NT2/D1 (cell line): ENCODE measurements at regions not wholly inside any gene's neighbourhood (a gene's known extent, or its start where the extent isn't known, plus 50 kb on each side); places are given as distances from the start of the nearest gene placed in this dataset.

Experiments used
- SUZ12 ChIP-seq: IDR thresholded peaks from 2 replicates; pipeline ENCODE4 v1.6.1; 2011; ENCODE audit not compliant: insufficient read length, insufficient read depth; ENCODE audit errors: extremely low read depth
- YY1 ChIP-seq: IDR thresholded peaks from 2 replicates; pipeline ENCODE4 v1.6.1; 2011; ENCODE audit not compliant: insufficient read length, insufficient read depth
- ZNF274 ChIP-seq: IDR thresholded peaks from 2 replicates; pipeline ENCODE4 v1.6.1; 2011; ENCODE audit warnings: mild to moderate bottlenecking, low read depth, low read length

DNA sequence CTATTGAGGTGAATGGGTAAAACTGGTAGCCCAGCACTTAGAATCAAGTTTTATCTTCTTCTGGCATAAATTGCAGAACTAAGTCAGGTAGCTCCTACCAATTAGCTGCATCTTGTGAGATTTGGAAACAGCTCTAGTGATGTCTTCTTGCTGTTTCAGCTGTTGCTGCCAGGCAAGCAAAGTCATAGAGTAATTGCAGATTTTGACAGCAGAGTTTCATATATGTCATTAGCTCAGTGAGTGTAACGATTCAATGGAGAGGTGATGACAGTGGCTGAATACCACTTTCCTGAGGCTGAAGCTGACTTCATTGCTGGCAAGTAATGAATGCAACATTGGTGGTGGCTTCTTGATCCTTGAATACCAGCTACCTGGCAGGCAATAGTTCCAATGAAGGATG, 1109.7 kb upstream of the CDH18 start:
- no peak for TF ChIP-seq YY1
- no peak for TF ChIP-seq SUZ12
- no peak for TF ChIP-seq ZNF274
